Astrocyte (in vitro differentiated cells and primary cell): ENCODE measurements at regions not wholly inside any gene's neighbourhood (a gene's known extent, or its start where the extent isn't known, plus 50 kb on each side); places are given as distances from the start of the nearest gene placed in this dataset.

ENCODE experiments used
- DNase-seq: peaks from one replicate; pipeline ENCODE4 v3.0.0-alpha.2; 2010; ENCODE audit warnings: low read depth
- FAIRE-seq: peaks from 2 replicates; lab custom pipeline; 2011; peaks lifted over from hg19 to GRCh38; lab: Jason Lieb, UNC
- H2AFZ ChIP-seq: 2 replicates; pipeline ENCODE4 v1.6.0; 2012; ENCODE audit warnings: low read depth, low read length, inconsistent platforms
- H3K27ac ChIP-seq: 2 replicates; pipeline ENCODE4 v1.5.1; 2011; ENCODE audit warnings: low read depth, low read length, inconsistent platforms
- H3K27me3 ChIP-seq: 2 replicates; pipeline ENCODE4 v1.6.0; 2011; ENCODE audit warnings: low read length, inconsistent platforms; ENCODE audit not compliant: insufficient read depth
- H3K36me3 ChIP-seq: 2 replicates; pipeline ENCODE4 v1.5.1; 2011; ENCODE audit warnings: low read length, inconsistent platforms; ENCODE audit not compliant: insufficient read depth
- H3K4me1 ChIP-seq: 2 replicates; pipeline ENCODE4 v1.5.1; 2011; ENCODE audit warnings: low read length, inconsistent platforms; ENCODE audit not compliant: insufficient read depth
- H3K4me2 ChIP-seq: 2 replicates; pipeline ENCODE4 v1.6.0; 2012; ENCODE audit warnings: low read length, inconsistent platforms
- H3K4me3 ChIP-seq: 2 replicates; pipeline ENCODE4 v1.5.1; 2011; ENCODE audit warnings: low read depth, mild to moderate bottlenecking, low read length, inconsistent platforms; ENCODE audit not compliant: insufficient read depth
- H3K79me2 ChIP-seq: 2 replicates; pipeline ENCODE4 v1.6.0; 2012; ENCODE audit warnings: mild to moderate bottlenecking, low read length, inconsistent platforms; ENCODE audit not compliant: insufficient read depth
- H3K9ac ChIP-seq: 2 replicates; pipeline ENCODE4 v1.6.0; 2012; ENCODE audit warnings: mild to moderate bottlenecking, low read length, inconsistent platforms
- H3K9me3 ChIP-seq: 2 replicates; pipeline ENCODE4 v1.5.1; 2012; ENCODE audit warnings: low read depth, mild to moderate bottlenecking, low read length, inconsistent platforms; ENCODE audit not compliant: insufficient read depth
- H4K20me1 ChIP-seq: 2 replicates; pipeline ENCODE4 v1.6.0; 2012; ENCODE audit warnings: low read length, inconsistent platforms; ENCODE audit not compliant: insufficient read depth
- H3K27ac Mint-ChIP-seq: one replicate; pipeline ENCODE4 v1.8.0; 2021; ENCODE audit warnings: mild to moderate bottlenecking, mixed read lengths; ENCODE audit not compliant: unreplicated experiment
- H3K27me3 Mint-ChIP-seq: one replicate; pipeline ENCODE4 v1.8.0; 2021; ENCODE audit warnings: low read depth, mixed read lengths; ENCODE audit not compliant: unreplicated experiment
- H3K36me3 Mint-ChIP-seq: one replicate; pipeline ENCODE4 v1.8.0; 2021; ENCODE audit warnings: low read depth, mixed read lengths; ENCODE audit not compliant: unreplicated experiment
- H3K4me1 Mint-ChIP-seq: one replicate; pipeline ENCODE4 v1.8.0; 2021; ENCODE audit warnings: low read depth, mixed read lengths; ENCODE audit not compliant: unreplicated experiment
- H3K4me3 Mint-ChIP-seq: one replicate; pipeline ENCODE4 v1.8.0; 2021; ENCODE audit warnings: mild to moderate bottlenecking, moderate library complexity, mixed read lengths; ENCODE audit not compliant: unreplicated experiment
- H3K9me3 Mint-ChIP-seq: one replicate; pipeline ENCODE4 v1.8.0; 2021; ENCODE audit warnings: mild to moderate bottlenecking, mixed read lengths; ENCODE audit not compliant: unreplicated experiment
- CTCF ChIP-seq: IDR thresholded peaks from 2 replicates; pipeline ENCODE4 v1.5.1; 2011; ENCODE audit warnings: low read depth, mild to moderate bottlenecking, inconsistent platforms, low read length, moderate library complexity; ENCODE audit not compliant: insufficient read depth
- EZH2 ChIP-seq: IDR thresholded peaks from 2 replicates; pipeline ENCODE4 v1.6.1; 2012; ENCODE audit warnings: mild to moderate bottlenecking, low read length, inconsistent platforms; ENCODE audit not compliant: insufficient read depth

- no peak for FAIRE-seq
- no peaks in the 10 kb centered on the region for H3K79me2 ChIP-seq
These were observed 153.2 kb upstream of the MYT1L start for GRCh38 chr2:2484301-2484700.

GRCh38 chr2:2482851-2483250 is 151.8 kb upstream of the MYT1L start:
- Mint-ChIP-seq H3K27ac (no peak overlapping the region), H3K36me3 (no peaks in the 10 kb centered on the region), H3K9me3 (no peaks in the 10 kb centered on the region), H3K27me3 (peaks cover 6% of the 10 kb centered on the region), H3K4me3 (no peak overlapping the region), H3K4me1 (no peaks in the 10 kb centered on the region)
- Histone ChIP-seq H3K79me2 (no peaks in the 10 kb centered on the region), H2AFZ (no peak overlapping the region), H3K4me3 (no peak overlapping the region), H3K27me3 (no peaks in the 10 kb centered on the region), H4K20me1 (no peaks in the 10 kb centered on the region), H3K4me2 (no peak overlapping the region), H3K9ac (no peak overlapping the region), H3K4me1 (no peaks in the 10 kb centered on the region), H3K36me3 (no peaks in the 10 kb centered on the region), H3K9me3 (no peaks in the 10 kb centered on the region), H3K27ac (no peak overlapping the region)
- no peak for FAIRE-seq
- no peak for DNase-seq
- no peak for TF ChIP-seq EZH2
- no peak for TF ChIP-seq CTCF

More at GRCh38 chr2:2484301-2484700, 153.2 kb upstream of the MYT1L start:
- H3K27me3 Mint-ChIP-seq = peaks cover 6% of the 10 kb centered on the region
- H3K9me3 Mint-ChIP-seq = no peaks in the 10 kb centered on the region
- H3K36me3 ChIP-seq = no peaks in the 10 kb centered on the region
- no peaks in the 10 kb centered on the region for H3K4me1 Mint-ChIP-seq
- no peaks in the 10 kb centered on the region for H3K9me3 ChIP-seq
- H3K27ac ChIP-seq = no peak overlapping the region
- no peaks in the 10 kb centered on the region for H3K27me3 ChIP-seq
- no peak overlapping the region for H3K4me2 ChIP-seq
- no peak for TF ChIP-seq CTCF
- no peak for TF ChIP-seq EZH2
- no peak overlapping the region for H3K9ac ChIP-seq
- H3K27ac Mint-ChIP-seq = no peak overlapping the region
- H3K4me3 ChIP-seq = no peak overlapping the region
- no peak overlapping the region for H3K4me3 Mint-ChIP-seq
- no peaks in the 10 kb centered on the region for H3K36me3 Mint-ChIP-seq
- no peak overlapping the region for H2AFZ ChIP-seq
- no peak for DNase-seq
- no peaks in the 10 kb centered on the region for H3K4me1 ChIP-seq
- H4K20me1 ChIP-seq = no peaks in the 10 kb centered on the region

- DNase-seq (no peak), FAIRE-seq (no peak)
- Histone ChIP-seq H3K27me3 (no peaks in the 10 kb centered on the region), H3K4me2 (no peak overlapping the region), H3K9ac (no peak overlapping the region), H3K4me1 (no peaks in the 10 kb centered on the region), H3K4me3 (no peak overlapping the region), H3K79me2 (no peaks in the 10 kb centered on the region), H4K20me1 (no peaks in the 10 kb centered on the region), H3K36me3 (no peaks in the 10 kb centered on the region), H3K9me3 (peaks cover 8% of the 10 kb centered on the region), H3K27ac (no peak overlapping the region), H2AFZ (no peak overlapping the region)
- Mint-ChIP-seq H3K4me3 (no peak overlapping the region), H3K4me1 (no peaks in the 10 kb centered on the region), H3K9me3 (no peaks in the 10 kb centered on the region), H3K27me3 (peaks cover 5% of the 10 kb centered on the region), H3K27ac (no peak overlapping the region), H3K36me3 (no peaks in the 10 kb centered on the region)
- TF ChIP-seq EZH2 = no peak
- TF ChIP-seq CTCF = no peak
These were observed 141.8 kb upstream of the MYT1L start for GRCh38 chr2:2472881-2473280.
